ENCODE measurements at regions not wholly inside any gene's neighbourhood (a gene's known extent, or its start where the extent isn't known, plus 50 kb on each side); places are given as distances from the start of the nearest gene placed in this dataset.

- TF ChIP-seq, protein P1, sequence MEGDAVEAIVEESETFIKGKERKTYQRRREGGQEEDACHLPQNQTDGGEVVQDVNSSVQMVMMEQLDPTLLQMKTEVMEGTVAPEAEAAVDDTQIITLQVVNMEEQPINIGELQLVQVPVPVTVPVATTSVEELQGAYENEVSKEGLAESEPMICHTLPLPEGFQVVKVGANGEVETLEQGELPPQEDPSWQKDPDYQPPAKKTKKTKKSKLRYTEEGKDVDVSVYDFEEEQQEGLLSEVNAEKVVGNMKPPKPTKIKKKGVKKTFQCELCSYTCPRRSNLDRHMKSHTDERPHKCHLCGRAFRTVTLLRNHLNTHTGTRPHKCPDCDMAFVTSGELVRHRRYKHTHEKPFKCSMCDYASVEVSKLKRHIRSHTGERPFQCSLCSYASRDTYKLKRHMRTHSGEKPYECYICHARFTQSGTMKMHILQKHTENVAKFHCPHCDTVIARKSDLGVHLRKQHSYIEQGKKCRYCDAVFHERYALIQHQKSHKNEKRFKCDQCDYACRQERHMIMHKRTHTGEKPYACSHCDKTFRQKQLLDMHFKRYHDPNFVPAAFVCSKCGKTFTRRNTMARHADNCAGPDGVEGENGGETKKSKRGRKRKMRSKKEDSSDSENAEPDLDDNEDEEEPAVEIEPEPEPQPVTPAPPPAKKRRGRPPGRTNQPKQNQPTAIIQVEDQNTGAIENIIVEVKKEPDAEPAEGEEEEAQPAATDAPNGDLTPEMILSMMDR (conservative IDR thresholded peaks at IDR 0.05; ENCODE audit: low read depth, low read length) = no peak
- no peak for TF ChIP-seq EZH2phosphoT487 (IDR thresholded peaks at IDR 0.05; ENCODE audit: borderline replicate concordance, low read length)
- no peak for TF ChIP-seq EZH2 (IDR thresholded peaks at IDR 0.05; ENCODE audit: low read length, unreplicated experiment)
Observed at GRCh38 chr2:152242787-152243472, 67.4 kb upstream of the STAM2 start.

All from PC-3 (cell line).